ENCODE measurements at regions not wholly inside any gene's neighbourhood (a gene's known extent, or its start where the extent isn't known, plus 50 kb on each side); places are given as distances from the start of the nearest gene placed in this dataset.

- DNase-seq, result no peak
These were observed 138.9 kb upstream of the ARID2 start for GRCh38 chr12:45590646-45591045.

GRCh38 chr12:45591635-45592034, 137.9 kb upstream of the ARID2 start:
- no peak for DNase-seq

GRCh38 chr12:45596366-45596765, 133.1 kb upstream of the ARID2 start:
- no peak for DNase-seq

- no peak for DNase-seq
These were observed 131.2 kb upstream of the ARID2 start for GRCh38 chr12:45598336-45598735.

- no peak for DNase-seq
These were observed 130.7 kb upstream of the ARID2 start for GRCh38 chr12:45598761-45599160.

GRCh38 chr12:45599196-45599595, 130.3 kb upstream of the ARID2 start:
- no peak for DNase-seq

- no peak for DNase-seq
These were observed 128.1 kb upstream of the ARID2 start for GRCh38 chr12:45601390-45601789.

GRCh38 chr12:45601888-45602287, 127.6 kb upstream of the ARID2 start:
- no peak for DNase-seq

- no peak for DNase-seq
These were observed 123.9 kb upstream of the ARID2 start for GRCh38 chr12:45605624-45606023.

- DNase-seq, result no peak
These were observed 118.4 kb upstream of the ARID2 start for GRCh38 chr12:45611061-45611460.

GRCh38 chr12:45611495-45611894, 118.0 kb upstream of the ARID2 start:
- no peak for DNase-seq

- DNase-seq, result no peak
These were observed 117.3 kb upstream of the ARID2 start for GRCh38 chr12:45612044-45612794.

GRCh38 chr12:45613296-45613695, 116.2 kb upstream of the ARID2 start:
- DNase-seq, result peak; percentile 53

GRCh38 chr12:45613855-45614254, 115.7 kb upstream of the ARID2 start:
- no peak for DNase-seq

GRCh38 chr12:45615268-45615667, 114.2 kb upstream of the ARID2 start:
- DNase-seq, result peak; percentile 28

- DNase-seq, result no peak
These were observed 109.8 kb upstream of the ARID2 start for GRCh38 chr12:45619736-45620135.

GRCh38 chr12:45621703-45622102, 107.8 kb upstream of the ARID2 start:
- DNase-seq, result no peak

GRCh38 chr12:45622210-45622937, 107.1 kb upstream of the ARID2 start:
- DNase-seq, result peak; percentile 78

GRCh38 chr12:45623221-45623620, 106.3 kb upstream of the ARID2 start:
- DNase-seq, result no peak

- no peak for DNase-seq
These were observed 105.6 kb upstream of the ARID2 start for GRCh38 chr12:45623940-45624339.

- no peak for DNase-seq
These were observed 102.5 kb upstream of the ARID2 start for GRCh38 chr12:45626965-45627364.

- DNase-seq, result no peak
These were observed 102.0 kb upstream of the ARID2 start for GRCh38 chr12:45627407-45628069.

- DNase-seq, result no peak
These were observed 100.2 kb upstream of the ARID2 start for GRCh38 chr12:45629292-45629691.

- no peak for DNase-seq
These were observed 95.8 kb upstream of the ARID2 start for GRCh38 chr12:45633733-45634132.

Measured in MV-4-11 (cell line).